ENCODE measurements at regions not wholly inside any gene's neighbourhood (a gene's known extent, or its start where the extent isn't known, plus 50 kb on each side); places are given as distances from the start of the nearest gene placed in this dataset.

DNA sequence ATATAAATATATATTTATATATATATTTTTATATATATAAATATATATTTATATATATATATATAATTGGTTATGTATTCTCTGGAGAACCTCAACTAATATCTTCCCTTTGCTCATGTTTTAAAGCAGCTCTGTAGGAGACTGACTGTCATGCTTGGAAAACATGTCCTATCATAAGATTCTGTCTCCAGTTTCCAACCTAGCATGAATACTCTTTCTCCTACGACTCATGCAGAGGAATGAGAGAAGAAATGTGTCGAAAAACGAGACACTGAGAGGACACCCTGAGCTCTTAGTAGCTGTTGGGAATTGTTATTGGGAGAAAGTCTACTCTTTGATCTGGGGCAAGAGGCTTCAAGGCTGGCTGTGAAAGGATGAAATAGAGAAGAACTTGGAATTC is 166.5 kb upstream of the SLIT2 start:
- Histone ChIP-seq H3K27ac (ENCODE audit: low read depth, low read length) (no peak overlapping the region), H3K79me2 (ENCODE audit: insufficient read depth, low read length) (no peaks in the 10 kb centered on the region), H3K9me3 (ENCODE audit: insufficient read depth, low read length) (no peaks in the 10 kb centered on the region), H3K36me3 (ENCODE audit: low read length) (no peaks in the 10 kb centered on the region), H3K4me2 (ENCODE audit: low read depth, low read length, poor library complexity, severe bottlenecking) (no peak overlapping the region), H3K27me3 (ENCODE audit: low read length) (no peaks in the 10 kb centered on the region), H2AFZ (ENCODE audit: low read depth, low read length, severe bottlenecking) (no peak overlapping the region), H3F3A (ENCODE audit: insufficient read depth) (no peaks in the 10 kb centered on the region), H3K4me3 (ENCODE audit: insufficient read depth, low read length, poor library complexity, severe bottlenecking) (no peak overlapping the region), H3K9me2 (replicated peaks; ENCODE audit: insufficient read depth, low read length) (no peaks in the 10 kb centered on the region), H3K9ac (ENCODE audit: low read length) (no peak overlapping the region), H4K20me1 (ENCODE audit: low read depth, low read length) (no peaks in the 10 kb centered on the region)
- TF ChIP-seq EZH2phosphoT487 (conservative IDR thresholded peaks at IDR 0.05; ENCODE audit: low read length): no peak
- TF ChIP-seq, protein P1, sequence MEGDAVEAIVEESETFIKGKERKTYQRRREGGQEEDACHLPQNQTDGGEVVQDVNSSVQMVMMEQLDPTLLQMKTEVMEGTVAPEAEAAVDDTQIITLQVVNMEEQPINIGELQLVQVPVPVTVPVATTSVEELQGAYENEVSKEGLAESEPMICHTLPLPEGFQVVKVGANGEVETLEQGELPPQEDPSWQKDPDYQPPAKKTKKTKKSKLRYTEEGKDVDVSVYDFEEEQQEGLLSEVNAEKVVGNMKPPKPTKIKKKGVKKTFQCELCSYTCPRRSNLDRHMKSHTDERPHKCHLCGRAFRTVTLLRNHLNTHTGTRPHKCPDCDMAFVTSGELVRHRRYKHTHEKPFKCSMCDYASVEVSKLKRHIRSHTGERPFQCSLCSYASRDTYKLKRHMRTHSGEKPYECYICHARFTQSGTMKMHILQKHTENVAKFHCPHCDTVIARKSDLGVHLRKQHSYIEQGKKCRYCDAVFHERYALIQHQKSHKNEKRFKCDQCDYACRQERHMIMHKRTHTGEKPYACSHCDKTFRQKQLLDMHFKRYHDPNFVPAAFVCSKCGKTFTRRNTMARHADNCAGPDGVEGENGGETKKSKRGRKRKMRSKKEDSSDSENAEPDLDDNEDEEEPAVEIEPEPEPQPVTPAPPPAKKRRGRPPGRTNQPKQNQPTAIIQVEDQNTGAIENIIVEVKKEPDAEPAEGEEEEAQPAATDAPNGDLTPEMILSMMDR (IDR thresholded peaks at IDR 0.05; ENCODE audit: insufficient read depth, low read length, poor library complexity, severe bottlenecking): no peak

DNA sequence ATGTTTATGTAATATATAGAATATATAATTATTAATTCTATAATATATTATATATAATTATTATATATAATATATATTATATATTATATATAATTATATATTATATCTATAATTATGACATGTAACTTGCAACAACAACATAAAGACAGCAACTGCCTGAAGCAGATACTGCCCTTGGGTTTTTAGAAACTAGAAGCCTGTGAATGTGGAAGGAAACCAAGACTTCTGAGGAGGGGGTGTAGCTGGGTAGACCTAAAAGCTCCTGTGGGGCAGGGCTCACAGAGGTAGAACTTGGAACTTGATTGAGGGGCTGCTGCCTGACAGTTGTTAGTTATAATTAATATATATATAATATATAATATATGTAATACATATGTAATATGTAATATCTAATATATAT is 167.2 kb upstream of the SLIT2 start:
- Histone ChIP-seq H3K27me3 (ENCODE audit: low read length) (no peaks in the 10 kb centered on the region), H2AFZ (ENCODE audit: low read depth, low read length, severe bottlenecking) (no peak overlapping the region), H3K4me2 (ENCODE audit: low read depth, low read length, poor library complexity, severe bottlenecking) (no peak overlapping the region), H3K9ac (ENCODE audit: low read length) (no peak overlapping the region), H3K9me2 (replicated peaks; ENCODE audit: insufficient read depth, low read length) (no peaks in the 10 kb centered on the region), H3K9me3 (ENCODE audit: insufficient read depth, low read length) (no peaks in the 10 kb centered on the region), H3K4me3 (ENCODE audit: insufficient read depth, low read length, poor library complexity, severe bottlenecking) (no peak overlapping the region), H3F3A (ENCODE audit: insufficient read depth) (no peaks in the 10 kb centered on the region), H3K27ac (ENCODE audit: low read depth, low read length) (no peak overlapping the region), H4K20me1 (ENCODE audit: low read depth, low read length) (no peaks in the 10 kb centered on the region), H3K36me3 (ENCODE audit: low read length) (no peaks in the 10 kb centered on the region), H3K79me2 (ENCODE audit: insufficient read depth, low read length) (no peaks in the 10 kb centered on the region)
- TF ChIP-seq, protein P1 (IDR thresholded peaks at IDR 0.05; ENCODE audit: insufficient read depth, low read length, poor library complexity, severe bottlenecking): no peak
- TF ChIP-seq EZH2phosphoT487 (conservative IDR thresholded peaks at IDR 0.05; ENCODE audit: low read length): no peak

DNA sequence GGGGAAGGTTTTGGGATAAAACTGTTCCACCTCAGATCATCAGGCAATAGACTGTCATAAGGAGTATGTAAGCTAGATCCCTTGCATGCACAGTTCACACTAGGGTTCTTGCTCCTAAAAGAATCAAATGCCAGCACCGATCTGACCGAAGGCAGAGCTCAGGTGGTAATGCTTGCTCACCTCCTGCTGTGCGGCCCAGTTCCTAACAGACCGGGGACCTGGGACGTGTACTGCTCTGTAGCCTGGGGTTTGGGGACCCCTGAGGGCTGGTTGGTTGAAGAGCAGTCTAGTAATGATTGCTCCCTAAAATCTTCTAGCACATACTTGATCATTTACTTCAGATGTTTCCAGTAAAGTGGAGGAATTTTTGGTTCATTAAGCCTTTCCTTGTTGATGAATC is 173.1 kb upstream of the SLIT2 start:
- Histone ChIP-seq H3K9me3 (ENCODE audit: insufficient read depth, low read length) (no peaks in the 10 kb centered on the region), H4K20me1 (ENCODE audit: low read depth, low read length) (no peaks in the 10 kb centered on the region), H3K27ac (ENCODE audit: low read depth, low read length) (no peak overlapping the region), H3K36me3 (ENCODE audit: low read length) (no peaks in the 10 kb centered on the region), H3K9ac (ENCODE audit: low read length) (no peak overlapping the region), H3K79me2 (ENCODE audit: insufficient read depth, low read length) (no peaks in the 10 kb centered on the region), H3K9me2 (replicated peaks; ENCODE audit: insufficient read depth, low read length) (no peaks in the 10 kb centered on the region), H3K4me3 (ENCODE audit: insufficient read depth, low read length, poor library complexity, severe bottlenecking) (no peak overlapping the region), H3K4me2 (ENCODE audit: low read depth, low read length, poor library complexity, severe bottlenecking) (no peak overlapping the region), H3F3A (ENCODE audit: insufficient read depth) (no peaks in the 10 kb centered on the region), H2AFZ (ENCODE audit: low read depth, low read length, severe bottlenecking) (no peak overlapping the region), H3K27me3 (ENCODE audit: low read length) (no peaks in the 10 kb centered on the region)
- no peak for TF ChIP-seq EZH2phosphoT487 (conservative IDR thresholded peaks at IDR 0.05; ENCODE audit: low read length)
- TF ChIP-seq, protein P1 (IDR thresholded peaks at IDR 0.05; ENCODE audit: insufficient read depth, low read length, poor library complexity, severe bottlenecking): no peak

Measured in SU-DHL-6 (cell line).